Kidney (tissue), 13 donors: ENCODE measurements at regions not wholly inside any gene's neighbourhood (a gene's known extent, or its start where the extent isn't known, plus 50 kb on each side); places are given as distances from the start of the nearest gene placed in this dataset.

ENCODE experiments used
- DNase-seq, 5 donors: peaks; one replicate each; pipeline ENCODE4 v3.0.0-alpha.2; 2013 to 2020
- FAIRE-seq: peaks from 2 replicates; lab custom pipeline; 2012; peaks lifted over from hg19 to GRCh38; lab: Jason Lieb, UNC
- H3K27ac ChIP-seq, 2 donors: one replicate each; pipeline ENCODE4 v1.7.0; 2013; ENCODE audit warnings: low read depth in 2 of 2, low read length in 2 of 2, inconsistent platforms in 1 of 2
- H3K27me3 ChIP-seq: one replicate; pipeline ENCODE4 v1.7.1; 2013; ENCODE audit warnings: low read length, inconsistent platforms; ENCODE audit not compliant: control insufficient read depth, insufficient read depth
- H3K36me3 ChIP-seq, 3 donors: one replicate each; pipeline versions ENCODE4 v1.7.0 to v1.7.1; 2013; ENCODE audit warnings: low read length in 3 of 3, control low read depth in 1 of 3, inconsistent platforms in 1 of 3; ENCODE audit not compliant: insufficient read depth in 3 of 3, control insufficient read depth in 2 of 3
- H3K4me1 ChIP-seq, 3 donors: one replicate each; pipeline versions ENCODE4 v1.7.0 to v1.7.1; 2013; ENCODE audit warnings: low read length in 3 of 3, inconsistent platforms in 1 of 3, low read depth in 1 of 3; ENCODE audit not compliant: control insufficient read depth in 2 of 3, insufficient read depth in 2 of 3
- H3K4me3 ChIP-seq, 3 donors: one replicate each; pipeline versions ENCODE4 v1.7.0 to v1.8.1; 2013; ENCODE audit warnings: low read length in 3 of 3, control low read depth in 1 of 3, inconsistent platforms in 1 of 3
- H3K9ac ChIP-seq, 3 donors: one replicate each; pipeline versions ENCODE4 v1.7.0 to v1.7.1; 2013; ENCODE audit warnings: low read length in 3 of 3, control low read depth in 1 of 3, inconsistent platforms in 1 of 3
- H3K9me3 ChIP-seq, 3 donors: one replicate each; pipeline versions ENCODE4 v1.7.0 to v1.7.1; 2013; ENCODE audit warnings: low read length in 3 of 3, control low read depth in 1 of 3, inconsistent platforms in 1 of 3; ENCODE audit not compliant: control insufficient read depth in 2 of 3, insufficient read depth in 1 of 3
- intact Hi-C: fragments of 100-400 bp; cut with DNase I; formaldehyde crosslinking; loops from one replicate; pipeline ENCODE4 v1.11.1; 2022
- TF ChIP-seq, protein P1 (sequence below): IDR thresholded peaks from 3 replicates; pipeline ENCODE4 v1.5.1; 2012; ENCODE audit warnings: mild to moderate bottlenecking, moderate library complexity, borderline replicate concordance; ENCODE audit not compliant: insufficient read depth; ENCODE audit errors: extremely low read depth
- donor health status: control.
- donor health status: control.
- donor health status: control.
- donor health status: control.
- donor health status: control.
- donor health status: DM: yes; HTN: yes; CAD: no.
- donor health status: Normal renal cell carcinoma (clear cell type).

DNA sequence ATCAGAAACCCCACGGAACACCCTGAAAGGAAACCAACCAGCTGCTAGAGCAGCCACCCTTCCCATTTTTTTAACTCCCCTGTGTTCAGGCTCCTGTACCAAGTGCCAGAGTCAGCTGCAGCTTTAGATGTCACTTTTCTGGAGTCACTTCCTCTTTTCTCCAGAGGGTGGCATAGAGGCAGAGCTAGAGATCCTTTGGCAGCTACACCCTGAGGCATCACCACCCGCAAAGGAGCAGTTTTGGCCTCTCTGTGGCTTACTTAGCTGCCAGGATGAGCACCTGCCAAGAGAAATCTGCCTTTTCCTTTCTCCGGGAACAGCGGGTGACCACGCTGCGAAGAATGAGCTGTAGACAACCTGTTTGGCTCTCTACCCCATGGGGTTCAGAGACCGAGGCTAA is 58.0 kb upstream of the CHRDL1 start:
- Histone ChIP-seq H3K4me3 (no peak overlapping the region), H3K27me3 (no peaks in the 10 kb centered on the region), H3K27ac (no peak overlapping the region), H3K9ac (no peak overlapping the region), H3K9me3 (no peaks in the 10 kb centered on the region), H3K4me1 (no peaks in the 10 kb centered on the region), H3K36me3 (no peaks in the 10 kb centered on the region)
- intact Hi-C loops = loop anchor here (5.0 kb wide), 1 partner anchor 401 kb away; no protein-coding TSS in a partner anchor
- DNase-seq = peak in 2 of 5 donors; percentile 31 to 41
- FAIRE-seq = no peak
- TF ChIP-seq, protein P1, sequence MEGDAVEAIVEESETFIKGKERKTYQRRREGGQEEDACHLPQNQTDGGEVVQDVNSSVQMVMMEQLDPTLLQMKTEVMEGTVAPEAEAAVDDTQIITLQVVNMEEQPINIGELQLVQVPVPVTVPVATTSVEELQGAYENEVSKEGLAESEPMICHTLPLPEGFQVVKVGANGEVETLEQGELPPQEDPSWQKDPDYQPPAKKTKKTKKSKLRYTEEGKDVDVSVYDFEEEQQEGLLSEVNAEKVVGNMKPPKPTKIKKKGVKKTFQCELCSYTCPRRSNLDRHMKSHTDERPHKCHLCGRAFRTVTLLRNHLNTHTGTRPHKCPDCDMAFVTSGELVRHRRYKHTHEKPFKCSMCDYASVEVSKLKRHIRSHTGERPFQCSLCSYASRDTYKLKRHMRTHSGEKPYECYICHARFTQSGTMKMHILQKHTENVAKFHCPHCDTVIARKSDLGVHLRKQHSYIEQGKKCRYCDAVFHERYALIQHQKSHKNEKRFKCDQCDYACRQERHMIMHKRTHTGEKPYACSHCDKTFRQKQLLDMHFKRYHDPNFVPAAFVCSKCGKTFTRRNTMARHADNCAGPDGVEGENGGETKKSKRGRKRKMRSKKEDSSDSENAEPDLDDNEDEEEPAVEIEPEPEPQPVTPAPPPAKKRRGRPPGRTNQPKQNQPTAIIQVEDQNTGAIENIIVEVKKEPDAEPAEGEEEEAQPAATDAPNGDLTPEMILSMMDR = no peak

DNA sequence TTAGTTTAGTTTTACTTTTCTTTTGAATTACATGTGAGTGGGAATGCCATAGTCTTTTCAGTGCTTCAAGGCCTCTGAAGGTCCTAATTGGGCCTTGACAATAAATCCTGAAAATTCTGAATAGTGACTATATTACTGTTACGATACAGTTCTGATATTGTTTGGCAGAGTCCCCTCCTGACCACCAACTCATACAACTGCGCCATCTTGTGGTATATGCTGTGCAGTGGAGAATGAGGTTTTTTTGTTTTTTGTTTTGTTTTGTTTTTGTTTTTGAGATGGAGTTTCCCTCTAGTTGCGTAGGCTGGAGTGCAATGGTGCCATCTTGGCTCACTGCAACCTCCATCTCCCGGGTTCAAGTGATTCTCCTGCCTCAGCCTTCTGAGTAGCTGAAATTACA is 56.6 kb upstream of the CHRDL1 start:
- no peak for FAIRE-seq
- Histone ChIP-seq H3K4me3 (no peak overlapping the region), H3K9me3 (no peaks in the 10 kb centered on the region), H3K36me3 (no peaks in the 10 kb centered on the region), H3K27me3 (no peaks in the 10 kb centered on the region), H3K4me1 (no peaks in the 10 kb centered on the region), H3K27ac (no peak overlapping the region), H3K9ac (no peak overlapping the region)
- DNase-seq = peak in 1 of 5 donors; percentile 16
- intact Hi-C loops = loop anchor here (5.0 kb wide), 1 partner anchor 400 kb away; no protein-coding TSS in a partner anchor
- TF ChIP-seq, protein P1 = peak; percentile 21

DNA sequence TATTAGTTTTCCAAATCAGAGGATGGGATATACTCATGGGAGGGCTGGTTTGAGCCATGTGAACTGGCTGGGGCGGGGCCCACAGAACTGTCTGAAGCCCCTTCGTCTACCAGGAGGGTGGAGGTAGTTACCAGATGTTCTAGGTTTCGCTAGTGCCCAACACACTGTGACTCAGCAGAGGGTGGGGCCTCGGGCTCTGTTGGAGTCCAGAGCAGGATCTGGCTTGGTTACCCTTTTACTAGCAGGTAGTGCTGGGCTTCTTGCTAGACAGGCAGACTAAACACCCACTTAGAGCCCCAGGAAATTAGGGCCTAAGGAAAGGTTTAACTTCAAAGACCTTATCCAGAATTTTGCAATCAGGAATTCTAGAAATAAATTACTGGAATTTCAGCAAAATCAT is 56.2 kb upstream of the CHRDL1 start:
- FAIRE-seq (no peak), DNase-seq (no peak)
- no peak overlapping the region for H3K27ac ChIP-seq
- TF ChIP-seq, protein P1 = no peak
- H3K36me3 ChIP-seq = no peaks in the 10 kb centered on the region
- H3K9me3 ChIP-seq = no peaks in the 10 kb centered on the region
- intact Hi-C loops = loop anchor here (5.0 kb wide), 1 partner anchor 399 kb away; no protein-coding TSS in a partner anchor
- H3K9ac ChIP-seq = no peak overlapping the region
- H3K4me3 ChIP-seq = no peak overlapping the region
- H3K4me1 ChIP-seq = no peaks in the 10 kb centered on the region
- H3K27me3 ChIP-seq = no peaks in the 10 kb centered on the region

GRCh38 chrX:110847334-110847733 is 51.7 kb upstream of the CHRDL1 start:
- FAIRE-seq = peak; percentile 98

More at GRCh38 chrX:110847334-110847733, 51.7 kb upstream of the CHRDL1 start:
- H3K27ac ChIP-seq = no peak overlapping the region
- TF ChIP-seq, protein P1 = peak; percentile 40
- H3K36me3 ChIP-seq = no peaks in the 10 kb centered on the region
- intact Hi-C loops = no loop called here
- H3K4me3 ChIP-seq = no peak overlapping the region
- H3K27me3 ChIP-seq = no peaks in the 10 kb centered on the region
- H3K9ac ChIP-seq = no peak overlapping the region
- no peaks in the 10 kb centered on the region for H3K4me1 ChIP-seq
- peak in 2 of 5 donors; percentile 81 to 82 for DNase-seq
- no peaks in the 10 kb centered on the region for H3K9me3 ChIP-seq
